CD8-positive, alpha-beta memory T cell (primary cell): ENCODE measurements at regions not wholly inside any gene's neighbourhood (a gene's known extent, or its start where the extent isn't known, plus 50 kb on each side); places are given as distances from the start of the nearest gene placed in this dataset.

Experiments used
- CTCF ChIA-PET: fragments of 350-600 bp; sonication (Branson Sonifier 250); formaldehyde crosslinking; loops from one replicate; lab custom pipeline; 2021; ENCODE audit warnings: antibody characterized with exemption; lab: Charles Lee
- POLR2A ChIA-PET: fragments of 350-600 bp; sonication (Branson Sonifier 250); formaldehyde crosslinking; loops from one replicate; lab custom pipeline; 2021; ENCODE audit warnings: antibody characterized with exemption; lab: Charles Lee
- DNase-seq, 5 donors: peaks; one replicate each; pipeline versions ENCODE4 v3.0.0 to v3.0.0-alpha.2; 2020 to 2022; ENCODE audit warnings: mixed read lengths in 1 of 5
- H3K27ac ChIP-seq: one replicate; pipeline ENCODE4 v1.7.0; 2013; ENCODE audit warnings: low read depth, mild to moderate bottlenecking, low read length, moderate library complexity
- H3K27me3 ChIP-seq: 2 replicates; pipeline ENCODE4 v1.7.0; 2013; ENCODE audit warnings: low read length, mild to moderate bottlenecking; ENCODE audit not compliant: insufficient read depth, poor library complexity, severe bottlenecking
- H3K36me3 ChIP-seq: 2 replicates; pipeline ENCODE4 v1.7.0; 2013; ENCODE audit warnings: mild to moderate bottlenecking, low read length, moderate library complexity; ENCODE audit not compliant: insufficient read depth
- H3K4me1 ChIP-seq: 2 replicates; pipeline ENCODE4 v1.7.0; 2013; ENCODE audit warnings: mild to moderate bottlenecking, low read length, moderate library complexity; ENCODE audit not compliant: insufficient read depth
- H3K4me3 ChIP-seq: 2 replicates; pipeline ENCODE4 v1.7.0; 2013; ENCODE audit warnings: mild to moderate bottlenecking, low read length
- H3K9me3 ChIP-seq: 2 replicates; pipeline ENCODE4 v1.7.0; 2013; ENCODE audit warnings: mild to moderate bottlenecking, low read length
- H3K27ac Mint-ChIP-seq, 8 donors: one replicate each; pipeline ENCODE4 v1.8.0; 2020 to 2021; ENCODE audit warnings: mixed read lengths in 8 of 8, mild to moderate bottlenecking in 6 of 8, inconsistent platforms in 3 of 8, moderate library complexity in 3 of 8
- H3K27me3 Mint-ChIP-seq, 2 donors: one replicate each; pipeline ENCODE4 v1.8.0; 2020 to 2021; ENCODE audit warnings: mixed read lengths in 2 of 2, mild to moderate bottlenecking in 1 of 2, moderate library complexity in 1 of 2
- H3K36me3 Mint-ChIP-seq, 3 donors: one replicate each; pipeline ENCODE4 v1.8.0; 2020 to 2021; ENCODE audit warnings: mixed read lengths in 3 of 3, inconsistent platforms in 1 of 3, mild to moderate bottlenecking in 1 of 3
- H3K4me1 Mint-ChIP-seq, 3 donors: one replicate each; pipeline ENCODE4 v1.8.0; 2020 to 2021; ENCODE audit warnings: mixed read lengths in 3 of 3, inconsistent platforms in 1 of 3, mild to moderate bottlenecking in 1 of 3
- H3K4me3 Mint-ChIP-seq, 7 donors: one replicate each; pipeline ENCODE4 v1.8.0; 2020 to 2021; ENCODE audit warnings: mixed read lengths in 7 of 7, mild to moderate bottlenecking in 6 of 7, moderate library complexity in 4 of 7, inconsistent platforms in 2 of 7
- H3K9me3 Mint-ChIP-seq, 5 donors: one replicate each; pipeline ENCODE4 v1.8.0; 2020 to 2022; ENCODE audit warnings: mixed read lengths in 5 of 5, mild to moderate bottlenecking in 3 of 5, moderate library complexity in 2 of 5, inconsistent platforms in 1 of 5

- no peaks in the 10 kb centered on the region for H3K27me3 Mint-ChIP-seq
- H3K27me3 ChIP-seq = no peaks in the 10 kb centered on the region
- ChIA-PET POLR2A (no interaction called here), CTCF (no interaction called here)
- H3K4me1 ChIP-seq = no peaks in the 10 kb centered on the region
- no peak for DNase-seq
- H3K36me3 Mint-ChIP-seq = peaks cover 0 to 8% (median 0%) of the 10 kb centered on the region in 3 donors
- H3K27ac ChIP-seq = no peak overlapping the region
- H3K36me3 ChIP-seq = no peaks in the 10 kb centered on the region
- no peak overlapping the region for H3K27ac Mint-ChIP-seq
- peaks cover 5 to 11% (median 8%) of the 10 kb centered on the region in 3 donors for H3K4me1 Mint-ChIP-seq
- no peaks in the 10 kb centered on the region for H3K9me3 ChIP-seq
- no peak overlapping the region for H3K4me3 ChIP-seq
- H3K4me3 Mint-ChIP-seq = no peak overlapping the region
- peaks cover 0 to 2% (median 0%) of the 10 kb centered on the region in 5 donors for H3K9me3 Mint-ChIP-seq
Observed at GRCh38 chr1:98333936-98334335, 327.6 kb upstream of the SNX7 start.

- ChIA-PET POLR2A (no interaction called here), CTCF (no interaction called here)
- no peak overlapping the region for H3K4me3 Mint-ChIP-seq
- no peak overlapping the region for H3K27ac ChIP-seq
- DNase-seq = no peak
- H3K4me3 ChIP-seq = no peak overlapping the region
- no peaks in the 10 kb centered on the region for H3K4me1 ChIP-seq
- H3K9me3 Mint-ChIP-seq = peaks cover 0 to 2% (median 0%) of the 10 kb centered on the region in 5 donors
- no peaks in the 10 kb centered on the region for H3K27me3 ChIP-seq
- no peaks in the 10 kb centered on the region for H3K9me3 ChIP-seq
- H3K4me1 Mint-ChIP-seq = peaks cover 5 to 11% (median 8%) of the 10 kb centered on the region in 3 donors
- no peaks in the 10 kb centered on the region for H3K27me3 Mint-ChIP-seq
- peak overlapping the region in 1 of 8 donors; percentile 46 for H3K27ac Mint-ChIP-seq
- H3K36me3 ChIP-seq = no peaks in the 10 kb centered on the region
- peaks cover 0 to 7% (median 0%) of the 10 kb centered on the region in 3 donors for H3K36me3 Mint-ChIP-seq
Observed at GRCh38 chr1:98333406-98333805, 328.1 kb upstream of the SNX7 start.

GRCh38 chr1:98331718-98332311 is 329.7 kb upstream of the SNX7 start:
- ChIA-PET POLR2A (no interaction called here), CTCF (no interaction called here)
- H3K4me1 ChIP-seq = no peaks in the 10 kb centered on the region
- peaks cover 0 to 4% (median 0%) of the 10 kb centered on the region in 3 donors for H3K36me3 Mint-ChIP-seq
- peaks cover 5 to 14% (median 8%) of the 10 kb centered on the region in 3 donors for H3K4me1 Mint-ChIP-seq
- H3K27ac Mint-ChIP-seq = no peak overlapping the region
- H3K27me3 ChIP-seq = no peaks in the 10 kb centered on the region
- no peaks in the 10 kb centered on the region for H3K9me3 Mint-ChIP-seq
- H3K27me3 Mint-ChIP-seq = no peaks in the 10 kb centered on the region
- H3K36me3 ChIP-seq = no peaks in the 10 kb centered on the region
- no peak overlapping the region for H3K27ac ChIP-seq
- H3K4me3 Mint-ChIP-seq = no peak overlapping the region
- H3K4me3 ChIP-seq = no peak overlapping the region
- no peaks in the 10 kb centered on the region for H3K9me3 ChIP-seq
- no peak for DNase-seq

- Mint-ChIP-seq H3K4me3 (no peak overlapping the region), H3K9me3 (no peaks in the 10 kb centered on the region), H3K36me3 (peaks cover 0 to 4% (median 0%) of the 10 kb centered on the region in 3 donors), H3K4me1 (peaks cover 5 to 14% (median 8%) of the 10 kb centered on the region in 3 donors), H3K27me3 (no peaks in the 10 kb centered on the region), H3K27ac (no peak overlapping the region)
- no peaks in the 10 kb centered on the region for H3K27me3 ChIP-seq
- no peaks in the 10 kb centered on the region for H3K4me1 ChIP-seq
- ChIA-PET POLR2A (no interaction called here), CTCF (no interaction called here)
- H3K27ac ChIP-seq = no peak overlapping the region
- no peak for DNase-seq
- H3K4me3 ChIP-seq = no peak overlapping the region
- no peaks in the 10 kb centered on the region for H3K36me3 ChIP-seq
- H3K9me3 ChIP-seq = no peaks in the 10 kb centered on the region
Observed at GRCh38 chr1:98331243-98331642, 330.3 kb upstream of the SNX7 start.

GRCh38 chr1:98330224-98330623 is 331.3 kb upstream of the SNX7 start:
- Mint-ChIP-seq H3K4me1 (peaks cover 5 to 17% (median 12%) of the 10 kb centered on the region in 3 donors), H3K36me3 (peaks cover 0 to 4% (median 0%) of the 10 kb centered on the region in 3 donors), H3K27ac (peak overlapping the region in 1 of 8 donors; percentile 43), H3K27me3 (no peaks in the 10 kb centered on the region), H3K9me3 (no peaks in the 10 kb centered on the region), H3K4me3 (no peak overlapping the region)
- H3K27ac ChIP-seq = no peak overlapping the region
- H3K36me3 ChIP-seq = no peaks in the 10 kb centered on the region
- no peak for DNase-seq
- H3K9me3 ChIP-seq = no peaks in the 10 kb centered on the region
- H3K4me3 ChIP-seq = no peak overlapping the region
- no peaks in the 10 kb centered on the region for H3K27me3 ChIP-seq
- H3K4me1 ChIP-seq = no peaks in the 10 kb centered on the region
- ChIA-PET POLR2A (no interaction called here), CTCF (no interaction called here)

GRCh38 chr1:98328855-98329254 is 332.7 kb upstream of the SNX7 start:
- POLR2A ChIA-PET = no interaction called here
- peaks cover 17 to 28% (median 25%) of the 10 kb centered on the region in 3 donors for H3K4me1 Mint-ChIP-seq

GRCh38 chr1:98327220-98327861 is 334.2 kb upstream of the SNX7 start:
- CTCF ChIA-PET = no interaction called here
- Histone ChIP-seq H3K27ac (no peak overlapping the region), H3K4me1 (peaks cover 13% of the 10 kb centered on the region), H3K27me3 (no peaks in the 10 kb centered on the region), H3K9me3 (no peaks in the 10 kb centered on the region), H3K36me3 (no peaks in the 10 kb centered on the region), H3K4me3 (no peak overlapping the region)
- Mint-ChIP-seq H3K27me3 (no peaks in the 10 kb centered on the region), H3K36me3 (peaks cover 0 to 4% (median 0%) of the 10 kb centered on the region in 3 donors), H3K4me1 (peaks cover 24 to 34% (median 31%) of the 10 kb centered on the region in 3 donors), H3K4me3 (no peak overlapping the region), H3K27ac (peak overlapping the region in 2 of 8 donors; percentile 1 to 51), H3K9me3 (no peaks in the 10 kb centered on the region)
- POLR2A ChIA-PET = no interaction called here
- no peak for DNase-seq

More at GRCh38 chr1:98328855-98329254, 332.7 kb upstream of the SNX7 start:
- H3K4me1 ChIP-seq = peaks cover 7% of the 10 kb centered on the region
- no peaks in the 10 kb centered on the region for H3K9me3 ChIP-seq
- Mint-ChIP-seq H3K27me3 (no peaks in the 10 kb centered on the region), H3K27ac (no peak overlapping the region), H3K4me3 (no peak overlapping the region), H3K36me3 (peaks cover 0 to 4% (median 0%) of the 10 kb centered on the region in 3 donors), H3K9me3 (no peaks in the 10 kb centered on the region)
- H3K4me3 ChIP-seq = no peak overlapping the region
- no peak for DNase-seq
- H3K27ac ChIP-seq = no peak overlapping the region
- no peaks in the 10 kb centered on the region for H3K27me3 ChIP-seq
- H3K36me3 ChIP-seq = no peaks in the 10 kb centered on the region
- CTCF ChIA-PET = no interaction called here

- peaks cover 13% of the 10 kb centered on the region for H3K4me1 ChIP-seq
- Mint-ChIP-seq H3K4me3 (no peak overlapping the region), H3K27ac (no peak overlapping the region), H3K36me3 (peaks cover 0 to 10% (median 0%) of the 10 kb centered on the region in 3 donors), H3K4me1 (peaks cover 24 to 29% (median 29%) of the 10 kb centered on the region in 3 donors), H3K27me3 (no peaks in the 10 kb centered on the region), H3K9me3 (no peaks in the 10 kb centered on the region)
- no peaks in the 10 kb centered on the region for H3K27me3 ChIP-seq
- no peaks in the 10 kb centered on the region for H3K36me3 ChIP-seq
- H3K4me3 ChIP-seq = no peak overlapping the region
- CTCF ChIA-PET = no interaction called here
- DNase-seq = no peak
- no peak overlapping the region for H3K27ac ChIP-seq
- POLR2A ChIA-PET = no interaction called here
- no peaks in the 10 kb centered on the region for H3K9me3 ChIP-seq
Observed at GRCh38 chr1:98325646-98326440, 335.7 kb upstream of the SNX7 start.
